GM12872 (cell line): ENCODE measurements at regions not wholly inside any gene's neighbourhood (a gene's known extent, or its start where the extent isn't known, plus 50 kb on each side); places are given as distances from the start of the nearest gene placed in this dataset.

Experiments used
- TF ChIP-seq, protein P1 (sequence below): IDR thresholded peaks from 3 replicates; pipeline ENCODE4 v1.5.1; 2011; ENCODE audit warnings: low read depth, mild to moderate bottlenecking, low read length, moderate library complexity; ENCODE audit not compliant: insufficient read depth

GRCh38 chr11:112357488-112357887, 96.8 kb upstream of the PLET1 start:
- TF ChIP-seq, protein P1, sequence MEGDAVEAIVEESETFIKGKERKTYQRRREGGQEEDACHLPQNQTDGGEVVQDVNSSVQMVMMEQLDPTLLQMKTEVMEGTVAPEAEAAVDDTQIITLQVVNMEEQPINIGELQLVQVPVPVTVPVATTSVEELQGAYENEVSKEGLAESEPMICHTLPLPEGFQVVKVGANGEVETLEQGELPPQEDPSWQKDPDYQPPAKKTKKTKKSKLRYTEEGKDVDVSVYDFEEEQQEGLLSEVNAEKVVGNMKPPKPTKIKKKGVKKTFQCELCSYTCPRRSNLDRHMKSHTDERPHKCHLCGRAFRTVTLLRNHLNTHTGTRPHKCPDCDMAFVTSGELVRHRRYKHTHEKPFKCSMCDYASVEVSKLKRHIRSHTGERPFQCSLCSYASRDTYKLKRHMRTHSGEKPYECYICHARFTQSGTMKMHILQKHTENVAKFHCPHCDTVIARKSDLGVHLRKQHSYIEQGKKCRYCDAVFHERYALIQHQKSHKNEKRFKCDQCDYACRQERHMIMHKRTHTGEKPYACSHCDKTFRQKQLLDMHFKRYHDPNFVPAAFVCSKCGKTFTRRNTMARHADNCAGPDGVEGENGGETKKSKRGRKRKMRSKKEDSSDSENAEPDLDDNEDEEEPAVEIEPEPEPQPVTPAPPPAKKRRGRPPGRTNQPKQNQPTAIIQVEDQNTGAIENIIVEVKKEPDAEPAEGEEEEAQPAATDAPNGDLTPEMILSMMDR = no peak

GRCh38 chr11:112361396-112361795, 100.7 kb upstream of the PLET1 start:
- TF ChIP-seq, protein P1 = no peak

DNA sequence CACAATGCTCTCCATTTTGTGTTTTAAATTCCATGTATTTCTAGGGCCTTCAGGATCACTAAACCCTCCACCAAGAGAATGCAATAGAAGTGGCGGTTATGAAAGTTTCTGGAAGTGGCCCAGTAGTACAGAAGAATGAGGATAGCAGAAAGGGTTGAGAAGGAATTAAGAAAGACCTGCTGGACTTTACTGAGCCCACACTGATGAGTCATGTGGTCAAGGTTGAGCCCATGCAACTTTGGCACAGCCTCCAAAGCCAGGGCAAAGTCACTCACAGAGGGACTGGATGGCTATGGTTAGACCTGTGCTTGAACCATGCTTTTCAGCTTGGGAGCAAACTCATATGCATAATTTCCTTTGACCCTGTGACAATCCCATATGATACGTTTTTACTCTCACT, 102.9 kb upstream of the PLET1 start:
- TF ChIP-seq, protein P1 = no peak

- TF ChIP-seq, protein P1 = no peak
These were observed 104.4 kb upstream of the PLET1 start for GRCh38 chr11:112364962-112365481.

GRCh38 chr11:112366012-112366411, 105.4 kb upstream of the PLET1 start:
- TF ChIP-seq, protein P1 = no peak

- TF ChIP-seq, protein P1 = no peak
These were observed 106.1 kb upstream of the PLET1 start for GRCh38 chr11:112366777-112367176.

GRCh38 chr11:112367461-112367860, 106.8 kb upstream of the PLET1 start:
- TF ChIP-seq, protein P1 = no peak

- TF ChIP-seq, protein P1 = no peak
These were observed 107.2 kb upstream of the PLET1 start for GRCh38 chr11:112367895-112368294.
